ENCODE measurements at regions not wholly inside any gene's neighbourhood (a gene's known extent, or its start where the extent isn't known, plus 50 kb on each side); places are given as distances from the start of the nearest gene placed in this dataset.

DNA sequence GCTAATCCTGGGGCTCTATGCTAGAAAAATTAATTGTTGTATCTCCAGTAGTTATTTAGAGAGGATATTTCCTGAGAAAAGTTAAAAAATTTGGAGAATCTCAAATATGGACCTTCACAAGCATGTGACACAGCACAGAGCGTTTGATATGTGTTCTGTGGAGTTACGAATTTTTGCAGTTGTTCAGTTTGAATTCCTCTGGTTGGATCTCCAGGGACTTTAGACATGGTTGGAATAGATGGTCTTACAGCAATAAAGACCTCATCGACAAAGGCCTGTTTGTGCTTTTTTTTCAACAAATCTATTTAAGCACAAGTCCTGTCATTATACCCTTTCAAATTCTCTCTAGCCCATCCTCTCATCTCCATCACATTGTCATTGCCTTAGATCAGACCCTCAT lies 138.0 kb downstream of the TES start:
- no peaks in the 10 kb centered on the region for H3K9me3 ChIP-seq
- TF ChIP-seq POLR2A (IDR thresholded peaks at IDR 0.05): no peak
- TF ChIP-seq, protein P1, sequence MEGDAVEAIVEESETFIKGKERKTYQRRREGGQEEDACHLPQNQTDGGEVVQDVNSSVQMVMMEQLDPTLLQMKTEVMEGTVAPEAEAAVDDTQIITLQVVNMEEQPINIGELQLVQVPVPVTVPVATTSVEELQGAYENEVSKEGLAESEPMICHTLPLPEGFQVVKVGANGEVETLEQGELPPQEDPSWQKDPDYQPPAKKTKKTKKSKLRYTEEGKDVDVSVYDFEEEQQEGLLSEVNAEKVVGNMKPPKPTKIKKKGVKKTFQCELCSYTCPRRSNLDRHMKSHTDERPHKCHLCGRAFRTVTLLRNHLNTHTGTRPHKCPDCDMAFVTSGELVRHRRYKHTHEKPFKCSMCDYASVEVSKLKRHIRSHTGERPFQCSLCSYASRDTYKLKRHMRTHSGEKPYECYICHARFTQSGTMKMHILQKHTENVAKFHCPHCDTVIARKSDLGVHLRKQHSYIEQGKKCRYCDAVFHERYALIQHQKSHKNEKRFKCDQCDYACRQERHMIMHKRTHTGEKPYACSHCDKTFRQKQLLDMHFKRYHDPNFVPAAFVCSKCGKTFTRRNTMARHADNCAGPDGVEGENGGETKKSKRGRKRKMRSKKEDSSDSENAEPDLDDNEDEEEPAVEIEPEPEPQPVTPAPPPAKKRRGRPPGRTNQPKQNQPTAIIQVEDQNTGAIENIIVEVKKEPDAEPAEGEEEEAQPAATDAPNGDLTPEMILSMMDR (IDR thresholded peaks at IDR 0.05): no peak
- H3K4me3 ChIP-seq (replicated peaks in 1 of 3): no peak overlapping the region
- intact Hi-C loops (cut with DNase I): no loop called here
- H3K36me3 ChIP-seq: no peaks in the 10 kb centered on the region
- 81 to 85% methylated on average over 3 of the region's 3 CpGs for WGBS, 2 donors
- H3K27ac ChIP-seq: no peak overlapping the region
- no peaks in the 10 kb centered on the region for H3K27me3 ChIP-seq
- peaks cover under 1 to 2% of the 10 kb centered on the region in 2 donors for H3K4me1 ChIP-seq
- DNase-seq: no peak

- no peaks in the 10 kb centered on the region for H3K27me3 ChIP-seq
- H3K36me3 ChIP-seq: no peaks in the 10 kb centered on the region
- H3K27ac ChIP-seq: no peak overlapping the region
- peaks cover 32 to 35% of the 10 kb centered on the region in 2 donors for H3K4me1 ChIP-seq
- H3K4me3 ChIP-seq (replicated peaks in 1 of 3): no peak overlapping the region
- WGBS, 2 donors: 96 to 97% methylated on average over 6 of the region's 6 CpGs
- no peaks in the 10 kb centered on the region for H3K9me3 ChIP-seq
- DNase-seq: no peak
- intact Hi-C loops (cut with DNase I): loop anchor here (10.0 kb wide), 2 partner anchors 77 to 173 kb away; partner anchors contain the start of gene CAV1
- no peak for TF ChIP-seq POLR2A (IDR thresholded peaks at IDR 0.05)
- TF ChIP-seq, protein P1 (IDR thresholded peaks at IDR 0.05): no peak
Observed at GRCh38 chr7:116351966-116352365, 141.6 kb downstream of the TES start.

DNA sequence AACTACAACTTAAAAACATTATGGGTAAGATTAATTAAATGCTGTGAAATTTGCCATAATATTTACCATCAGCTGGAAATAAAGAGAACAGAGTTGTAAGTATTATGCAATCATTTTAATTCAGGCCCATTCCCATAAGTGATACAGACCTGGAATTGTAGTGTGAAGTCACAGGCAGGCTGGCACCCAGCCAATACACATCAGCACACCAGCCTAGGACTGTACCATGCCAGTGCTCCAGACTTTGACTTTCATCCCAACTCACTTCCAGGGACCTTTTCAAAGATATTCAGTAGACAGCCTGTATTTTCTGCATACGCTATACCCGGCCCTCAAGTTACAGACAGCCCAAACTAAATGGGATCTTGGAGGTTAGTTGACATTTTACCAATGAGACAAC lies 143.3 kb downstream of the TES start:
- 78 to 85% methylated on average over 2 of the region's 2 CpGs for WGBS, 2 donors
- peak; percentile 53 to 57 for DNase-seq
- Histone ChIP-seq H3K9me3 (no peaks in the 10 kb centered on the region), H3K27ac (peak overlapping the region; percentile 93 to 97 (median 96)), H3K4me1 (peaks cover 49% of the 10 kb centered on the region in 2 donors), H3K36me3 (no peaks in the 10 kb centered on the region), H3K27me3 (no peaks in the 10 kb centered on the region), H3K4me3 (replicated peaks in 1 of 3) (no peak overlapping the region)
- TF ChIP-seq, protein P1 (IDR thresholded peaks at IDR 0.05): no peak
- TF ChIP-seq POLR2A (IDR thresholded peaks at IDR 0.05): no peak
- intact Hi-C loops (cut with DNase I): loop anchor here (10.0 kb wide), 2 partner anchors 79 to 171 kb away; partner anchors contain the start of gene CAV1

- H3K9me3 ChIP-seq: no peaks in the 10 kb centered on the region
- H3K27ac ChIP-seq: peak overlapping the region; percentile 93 to 97 (median 96)
- intact Hi-C loops (cut with DNase I): loop anchor here (10.0 kb wide), 2 partner anchors 79 to 171 kb away; partner anchors contain the start of gene CAV1
- no peaks in the 10 kb centered on the region for H3K27me3 ChIP-seq
- no peak overlapping the region for H3K4me3 ChIP-seq (replicated peaks in 1 of 3)
- peak; percentile 15 to 16 for DNase-seq
- WGBS, 2 donors: 56 to 64% methylated on average over 6 of the region's 6 CpGs
- no peaks in the 10 kb centered on the region for H3K36me3 ChIP-seq
- TF ChIP-seq, protein P1 (IDR thresholded peaks at IDR 0.05): no peak
- no peak for TF ChIP-seq POLR2A (IDR thresholded peaks at IDR 0.05)
- peaks cover 54% of the 10 kb centered on the region in 2 donors for H3K4me1 ChIP-seq
Observed at GRCh38 chr7:116354171-116354545, 143.8 kb downstream of the TES start.

- Histone ChIP-seq H3K9me3 (no peaks in the 10 kb centered on the region), H3K4me3 (replicated peaks in 1 of 3) (no peak overlapping the region), H3K36me3 (no peaks in the 10 kb centered on the region), H3K4me1 (peaks cover 56% of the 10 kb centered on the region in 2 donors), H3K27me3 (no peaks in the 10 kb centered on the region), H3K27ac (peak overlapping the region; percentile 93 to 97 (median 96))
- TF ChIP-seq POLR2A (IDR thresholded peaks at IDR 0.05): peak in 1 of 2 donors; percentile 56
- TF ChIP-seq, protein P1 (IDR thresholded peaks at IDR 0.05): no peak
- 4 to 5% methylated on average over 10 of the region's 10 CpGs for WGBS, 2 donors
- DNase-seq: peak; percentile 67 to 75
- intact Hi-C loops (cut with DNase I): loop anchor here (10.0 kb wide), 2 partner anchors 80 to 170 kb away; partner anchors contain the start of gene CAV1
Observed at GRCh38 chr7:116354546-116355423, 144.4 kb downstream of the TES start.
